H9 (cell line): ENCODE measurements at regions not wholly inside any gene's neighbourhood (a gene's known extent, or its start where the extent isn't known, plus 50 kb on each side); places are given as distances from the start of the nearest gene placed in this dataset.

Experiments
- DNase-seq: peaks from one replicate; pipeline ENCODE4 v3.0.0-alpha.2; 2017
- H2AFZ ChIP-seq: one replicate; pipeline ENCODE4 v1.6.1; 2013; ENCODE audit warnings: mild to moderate bottlenecking, low read length, control low read depth, moderate library complexity
- H2AK5ac ChIP-seq: 2 replicates; pipeline ENCODE4 v1.6.1; 2013; ENCODE audit warnings: low read length, control low read depth, mixed read lengths; ENCODE audit not compliant: insufficient read length
- H2BK120ac ChIP-seq: one replicate; pipeline ENCODE4 v1.6.1; 2013; ENCODE audit warnings: low read depth, mild to moderate bottlenecking, low read length, control low read depth, inconsistent platforms; ENCODE audit not compliant: poor library complexity, severe bottlenecking
- H2BK12ac ChIP-seq: 2 replicates; pipeline ENCODE4 v1.6.1; 2013; ENCODE audit warnings: low read length, control low read depth, mixed read lengths, low read depth; ENCODE audit not compliant: insufficient read length
- H2BK15ac ChIP-seq: 2 replicates; pipeline ENCODE4 v1.6.1; 2013; ENCODE audit warnings: low read depth, low read length, control low read depth
- H2BK20ac ChIP-seq: one replicate; pipeline ENCODE4 v1.6.1; 2013; ENCODE audit warnings: low read depth, mild to moderate bottlenecking, low read length, control low read depth, inconsistent platforms; ENCODE audit not compliant: poor library complexity, severe bottlenecking
- H2BK5ac ChIP-seq: 2 replicates; pipeline ENCODE4 v1.6.1; 2013; ENCODE audit warnings: low read length, control low read depth, mixed read lengths; ENCODE audit not compliant: insufficient read length
- H3K14ac ChIP-seq: 2 replicates; pipeline ENCODE4 v1.6.1; 2013; ENCODE audit warnings: low read length, control low read depth; ENCODE audit not compliant: insufficient read depth
- H3K18ac ChIP-seq: 2 replicates; pipeline ENCODE4 v1.6.1; 2013; ENCODE audit warnings: low read depth, mild to moderate bottlenecking, mixed read lengths, low read length, control low read depth; ENCODE audit not compliant: insufficient read length
- H3K23ac ChIP-seq: 2 replicates; pipeline ENCODE4 v1.6.1; 2013; ENCODE audit warnings: low read length, control low read depth, mixed read lengths, low read depth; ENCODE audit not compliant: insufficient read length
- H3K23me2 ChIP-seq: 2 replicates; pipeline ENCODE4 v1.6.1; 2013; ENCODE audit warnings: low read depth, mild to moderate bottlenecking, mixed read lengths, low read length, control low read depth; ENCODE audit not compliant: insufficient read length, poor library complexity, severe bottlenecking
- H3K27ac ChIP-seq: 2 replicates; pipeline ENCODE4 v1.5.1; 2013; ENCODE audit warnings: low read length, control low read depth, mixed read lengths, low read depth; ENCODE audit not compliant: insufficient read length
- H3K27me3 ChIP-seq: 2 replicates; pipeline ENCODE4 v1.6.1; 2013; ENCODE audit warnings: low read length, control low read depth, inconsistent platforms; ENCODE audit not compliant: insufficient read depth
- H3K4ac ChIP-seq: 2 replicates; pipeline ENCODE4 v1.6.1; 2013; ENCODE audit warnings: low read depth, mild to moderate bottlenecking, control low read depth, inconsistent platforms, low read length, moderate library complexity
- H3K4me1 ChIP-seq: 2 replicates; pipeline ENCODE4 v1.6.1; 2013; ENCODE audit warnings: low read length, control low read depth, inconsistent platforms; ENCODE audit not compliant: insufficient read depth
- H3K4me2 ChIP-seq: 2 replicates; pipeline ENCODE4 v1.6.1; 2013; ENCODE audit warnings: low read length, control low read depth, mixed read lengths; ENCODE audit not compliant: insufficient read length, insufficient read depth
- H3K56ac ChIP-seq: 2 replicates; pipeline ENCODE4 v1.6.1; 2013; ENCODE audit warnings: low read depth, mild to moderate bottlenecking, mixed read lengths, low read length, control low read depth; ENCODE audit not compliant: insufficient read length
- H3K79me1 ChIP-seq: 2 replicates; pipeline ENCODE4 v1.6.1; 2013; ENCODE audit warnings: low read depth, mild to moderate bottlenecking, moderate library complexity, low read length, control low read depth, inconsistent platforms; ENCODE audit not compliant: insufficient read depth, poor library complexity, severe bottlenecking
- H3K79me2 ChIP-seq: 2 replicates; pipeline ENCODE4 v1.6.1; 2013; ENCODE audit warnings: low read length, control low read depth, inconsistent platforms; ENCODE audit not compliant: insufficient read depth
- H3K9ac ChIP-seq: 2 replicates; pipeline ENCODE4 v1.6.1; 2013; ENCODE audit warnings: low read length, control low read depth, mixed read lengths; ENCODE audit not compliant: insufficient read length; ENCODE audit errors: extremely low read depth
- H3K9me3 ChIP-seq: one replicate; pipeline ENCODE4 v1.6.1; 2013; ENCODE audit warnings: low read depth, low read length, inconsistent platforms; ENCODE audit not compliant: control insufficient read depth
- H3T11ph ChIP-seq: one replicate; pipeline ENCODE4 v1.6.1; 2013; ENCODE audit warnings: mild to moderate bottlenecking, low read length, control low read depth, inconsistent platforms
- H4K20me1 ChIP-seq: one replicate; pipeline ENCODE4 v1.6.1; 2013; ENCODE audit not compliant: control insufficient read depth, insufficient read length, insufficient read depth
- H4K5ac ChIP-seq: 2 replicates; pipeline ENCODE4 v1.6.1; 2013; ENCODE audit warnings: low read depth, mild to moderate bottlenecking, mixed read lengths, low read length, control low read depth; ENCODE audit not compliant: insufficient read length
- H4K8ac ChIP-seq: replicated peaks from 2 replicates; pipeline ENCODE4 v1.6.1; 2013; ENCODE audit warnings: low read length, control low read depth, mixed read lengths, low read depth; ENCODE audit not compliant: insufficient read length
- H4K91ac ChIP-seq: 2 replicates; pipeline ENCODE4 v1.6.1; 2013; ENCODE audit warnings: low read depth, mild to moderate bottlenecking, moderate library complexity, mixed read lengths, low read length, control low read depth; ENCODE audit not compliant: insufficient read length
- H3K27ac Mint-ChIP-seq, 3 experiments: 2 replicates in 2 of 3; 3 replicates in 1 of 3; pipeline ENCODE4 v1.8.0; 2020 to 2021; ENCODE audit warnings: mixed read lengths in 3 of 3, mild to moderate bottlenecking in 1 of 3, moderate library complexity in 1 of 3
- H3K27me3 Mint-ChIP-seq: 2 replicates; pipeline ENCODE4 v1.8.0; 2021; ENCODE audit warnings: low read depth, mild to moderate bottlenecking, moderate library complexity, mixed read lengths
- H3K36me3 Mint-ChIP-seq, 3 experiments: 2 replicates in 2 of 3; 3 replicates in 1 of 3; pipeline ENCODE4 v1.8.0; 2020 to 2021; ENCODE audit warnings: low read depth in 3 of 3, mixed read lengths in 3 of 3; ENCODE audit not compliant: insufficient read depth in 1 of 3
- H3K4me1 Mint-ChIP-seq, 2 experiments: 2 replicates each; pipeline ENCODE4 v1.8.0; 2020; ENCODE audit warnings: mixed read lengths in 2 of 2
- H3K4me3 Mint-ChIP-seq, 2 experiments: 2 replicates in 1 of 2; 3 replicates in 1 of 2; pipeline ENCODE4 v1.8.0; 2020 to 2021; ENCODE audit warnings: mild to moderate bottlenecking in 2 of 2, mixed read lengths in 2 of 2, moderate library complexity in 1 of 2
- H3K9me3 Mint-ChIP-seq, 2 experiments: 2 replicates in 1 of 2; 3 replicates in 1 of 2; pipeline ENCODE4 v1.8.0; 2020; ENCODE audit warnings: mild to moderate bottlenecking in 2 of 2, mixed read lengths in 2 of 2, moderate library complexity in 1 of 2
- WGBS: extraction: QIAGEN DNeasy Blood & Tissue Kit; methylation state at CpG from one replicate; pipeline ENCODE4 v1.1.7; 2013; ENCODE audit warnings: missing lambda C conversion rate, low lambda C conversion rate, mixed read lengths; ENCODE audit not compliant: insufficient read length; ENCODE audit errors: extremely low coverage; 5-methylcytosine and 5-hydroxymethylcytosine counted together
- TF ChIP-seq, protein P1 (sequence below): fragments of 200-600 bp; sonication (generic); conservative IDR thresholded peaks from 3 replicates; pipeline ENCODE4 v1.8.0; 2021; ENCODE audit warnings: antibody characterized with exemption, mild to moderate bottlenecking

DNA sequence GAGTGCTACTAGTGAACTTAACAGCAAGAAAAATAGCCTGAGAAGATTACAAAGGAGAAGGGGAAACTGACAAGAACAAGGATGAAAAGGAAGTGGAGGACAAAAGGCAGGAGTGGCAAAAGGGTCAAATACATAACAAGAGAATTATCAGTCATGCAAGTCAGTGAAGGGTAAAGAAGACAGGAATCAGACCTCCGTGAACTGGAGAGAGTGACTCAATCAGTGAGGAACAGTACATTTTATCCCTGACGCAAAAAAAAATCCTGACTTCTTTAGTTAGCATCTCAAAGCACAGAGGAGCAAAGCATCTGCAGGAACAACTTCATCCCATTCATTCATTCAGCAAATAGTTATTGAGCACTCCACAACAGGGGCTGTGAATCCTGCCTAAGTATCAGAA, 97.8 kb downstream of the SST start:
- Histone ChIP-seq H2AK5ac (no peak overlapping the region), H2AFZ (no peak overlapping the region), H4K91ac (no peak overlapping the region), H2BK15ac (no peak overlapping the region), H2BK12ac (no peak overlapping the region), H3K56ac (no peak overlapping the region), H2BK20ac (no peak overlapping the region), H2BK120ac (no peak overlapping the region), H3K14ac (no peak overlapping the region), H4K20me1 (no peaks in the 10 kb centered on the region), H3K23me2 (no peaks in the 10 kb centered on the region), H3K79me1 (no peaks in the 10 kb centered on the region), H3K9ac (no peak overlapping the region), H4K5ac (no peak overlapping the region), H3K23ac (no peak overlapping the region), H3K9me3 (no peaks in the 10 kb centered on the region), H3T11ph (no peak overlapping the region), H3K27me3 (no peaks in the 10 kb centered on the region), H3K4ac (no peak overlapping the region), H3K18ac (no peak overlapping the region), H3K4me1 (peaks cover 15% of the 10 kb centered on the region; the same call in 1 of the 2 replicates), H3K4me2 (no peak overlapping the region), H3K79me2 (no peaks in the 10 kb centered on the region), H2BK5ac (no peak overlapping the region), H3K27ac (no peak overlapping the region), H4K8ac (no peak overlapping the region)
- WGBS, result no CpG with 5 or more reads among the region's 2 CpGs
- no peak for DNase-seq
- Mint-ChIP-seq H3K27me3 (no peaks in the 10 kb centered on the region), H3K4me3 (no peak overlapping the region), H3K27ac (peak overlapping the region in 2 of 3 experiments; percentile 1 to 13; a peak in 2 of 7 replicates), H3K4me1 (peaks cover 32 to 42% of the 10 kb centered on the region in 2 experiments), H3K36me3 (peaks cover 0 to 6% (median 0%) of the 10 kb centered on the region in 3 experiments; a peak in 2 of 7 replicates), H3K9me3 (no peaks in the 10 kb centered on the region; a peak in 1 of 5 replicates)
- TF ChIP-seq, protein P1, sequence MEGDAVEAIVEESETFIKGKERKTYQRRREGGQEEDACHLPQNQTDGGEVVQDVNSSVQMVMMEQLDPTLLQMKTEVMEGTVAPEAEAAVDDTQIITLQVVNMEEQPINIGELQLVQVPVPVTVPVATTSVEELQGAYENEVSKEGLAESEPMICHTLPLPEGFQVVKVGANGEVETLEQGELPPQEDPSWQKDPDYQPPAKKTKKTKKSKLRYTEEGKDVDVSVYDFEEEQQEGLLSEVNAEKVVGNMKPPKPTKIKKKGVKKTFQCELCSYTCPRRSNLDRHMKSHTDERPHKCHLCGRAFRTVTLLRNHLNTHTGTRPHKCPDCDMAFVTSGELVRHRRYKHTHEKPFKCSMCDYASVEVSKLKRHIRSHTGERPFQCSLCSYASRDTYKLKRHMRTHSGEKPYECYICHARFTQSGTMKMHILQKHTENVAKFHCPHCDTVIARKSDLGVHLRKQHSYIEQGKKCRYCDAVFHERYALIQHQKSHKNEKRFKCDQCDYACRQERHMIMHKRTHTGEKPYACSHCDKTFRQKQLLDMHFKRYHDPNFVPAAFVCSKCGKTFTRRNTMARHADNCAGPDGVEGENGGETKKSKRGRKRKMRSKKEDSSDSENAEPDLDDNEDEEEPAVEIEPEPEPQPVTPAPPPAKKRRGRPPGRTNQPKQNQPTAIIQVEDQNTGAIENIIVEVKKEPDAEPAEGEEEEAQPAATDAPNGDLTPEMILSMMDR, result no peak
